Neutrophil (primary cell): ENCODE measurements at regions not wholly inside any gene's neighbourhood (a gene's known extent, or its start where the extent isn't known, plus 50 kb on each side); places are given as distances from the start of the nearest gene placed in this dataset.

Experiments
- H3K27ac ChIP-seq: fragments of 200-600 bp; sonication (generic); 2 replicates; pipeline ENCODE4 v1.5.1; 2016; ENCODE audit warnings: mild to moderate bottlenecking, moderate library complexity
- H3K27me3 ChIP-seq: fragments of 200-600 bp; sonication (generic); 2 replicates; pipeline ENCODE4 v1.6.0; 2016; ENCODE audit warnings: mild to moderate bottlenecking
- H3K36me3 ChIP-seq: fragments of 200-600 bp; sonication (generic); 2 replicates; pipeline ENCODE4 v1.5.1; 2017
- H3K4me1 ChIP-seq, 2 experiments: fragments of 200-600 bp in 1 of 2; sonication (generic) in 1 of 2; 1 replicate in 1 of 2; 2 replicates in 1 of 2; pipeline versions ENCODE4 v1.5.1 to v1.6.1; 2013 to 2016; ENCODE audit warnings: low read depth in 1 of 2, low read length in 1 of 2, mild to moderate bottlenecking in 1 of 2, moderate library complexity in 1 of 2; ENCODE audit not compliant: control insufficient read depth in 1 of 2, insufficient read depth in 1 of 2
- H3K4me3 ChIP-seq, 2 experiments: fragments of 200-600 bp in 1 of 2; sonication (generic) in 1 of 2; 1 replicate in 1 of 2; 2 replicates in 1 of 2; pipeline ENCODE4 v1.5.1; 2013 to 2016; ENCODE audit warnings: low read depth in 1 of 2, low read length in 1 of 2, mild to moderate bottlenecking in 1 of 2, moderate library complexity in 1 of 2
- H3K9me3 ChIP-seq: fragments of 200-600 bp; sonication (generic); 2 replicates; pipeline ENCODE4 v1.5.1; 2016
- TF ChIP-seq, protein P1 (sequence below): fragments of 200-600 bp; sonication (generic); IDR thresholded peaks from 2 replicates; pipeline ENCODE4 v1.5.1; 2016; ENCODE audit warnings: antibody characterized with exemption

DNA sequence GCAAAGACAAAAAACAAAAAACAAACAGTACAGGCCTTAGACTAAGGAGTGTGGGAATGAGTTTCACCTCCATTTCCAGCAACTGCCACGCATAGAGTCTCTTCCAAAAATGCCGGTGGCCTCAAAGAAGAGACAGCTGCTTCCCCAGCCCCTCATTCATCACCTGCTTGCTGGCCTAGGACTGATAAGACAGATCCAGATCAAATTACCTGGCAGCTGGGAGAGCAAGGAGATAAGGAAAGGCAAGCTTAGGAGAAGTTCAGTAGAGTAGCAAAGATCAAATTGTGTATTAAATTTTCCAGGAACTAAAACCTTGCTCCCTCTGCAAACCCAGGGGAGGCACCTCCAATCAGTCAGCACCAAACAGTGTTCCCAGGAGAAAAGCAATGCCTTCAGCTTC, 325.8 kb upstream of the CTNNB1 start:
- no peaks in the 10 kb centered on the region for H3K4me1 ChIP-seq

DNA sequence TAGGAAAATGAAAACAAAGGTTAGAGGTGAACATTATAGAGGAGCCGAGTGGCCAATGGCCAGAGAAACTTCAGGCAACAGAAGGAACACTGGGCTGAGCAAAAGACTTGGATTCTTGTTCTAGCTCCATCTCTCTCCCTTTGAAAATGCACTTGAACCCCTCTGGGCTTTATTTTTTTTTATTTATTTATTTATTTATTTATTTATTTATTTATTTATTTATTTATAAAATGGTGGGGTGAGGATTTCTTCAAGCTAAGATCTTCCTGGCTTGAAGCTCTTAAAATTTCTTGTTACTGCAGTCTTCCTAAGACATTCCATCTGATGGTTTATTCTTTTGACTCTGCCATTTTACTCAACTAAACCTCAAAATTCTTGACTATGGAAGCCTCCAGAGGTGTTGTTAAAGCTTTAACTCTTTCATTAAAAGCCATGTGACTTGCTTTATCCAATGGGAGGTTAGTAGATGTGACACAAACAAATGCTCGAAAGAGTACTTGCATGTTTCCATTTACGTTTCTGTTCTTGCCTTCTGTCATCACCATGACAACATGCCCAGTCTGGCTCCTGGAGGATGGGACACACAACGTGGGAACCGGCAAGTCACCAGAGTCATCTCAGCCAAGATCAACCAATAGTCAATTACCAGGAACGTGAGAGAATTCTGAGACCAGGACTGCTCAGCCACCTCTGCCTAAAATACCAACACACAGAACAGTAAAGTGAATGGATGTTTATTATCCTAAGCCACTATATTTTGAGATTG, 325.2 kb upstream of the CTNNB1 start:
- no peaks in the 10 kb centered on the region for H3K27me3 ChIP-seq
- no peaks in the 10 kb centered on the region for H3K4me1 ChIP-seq
- TF ChIP-seq, protein P1, sequence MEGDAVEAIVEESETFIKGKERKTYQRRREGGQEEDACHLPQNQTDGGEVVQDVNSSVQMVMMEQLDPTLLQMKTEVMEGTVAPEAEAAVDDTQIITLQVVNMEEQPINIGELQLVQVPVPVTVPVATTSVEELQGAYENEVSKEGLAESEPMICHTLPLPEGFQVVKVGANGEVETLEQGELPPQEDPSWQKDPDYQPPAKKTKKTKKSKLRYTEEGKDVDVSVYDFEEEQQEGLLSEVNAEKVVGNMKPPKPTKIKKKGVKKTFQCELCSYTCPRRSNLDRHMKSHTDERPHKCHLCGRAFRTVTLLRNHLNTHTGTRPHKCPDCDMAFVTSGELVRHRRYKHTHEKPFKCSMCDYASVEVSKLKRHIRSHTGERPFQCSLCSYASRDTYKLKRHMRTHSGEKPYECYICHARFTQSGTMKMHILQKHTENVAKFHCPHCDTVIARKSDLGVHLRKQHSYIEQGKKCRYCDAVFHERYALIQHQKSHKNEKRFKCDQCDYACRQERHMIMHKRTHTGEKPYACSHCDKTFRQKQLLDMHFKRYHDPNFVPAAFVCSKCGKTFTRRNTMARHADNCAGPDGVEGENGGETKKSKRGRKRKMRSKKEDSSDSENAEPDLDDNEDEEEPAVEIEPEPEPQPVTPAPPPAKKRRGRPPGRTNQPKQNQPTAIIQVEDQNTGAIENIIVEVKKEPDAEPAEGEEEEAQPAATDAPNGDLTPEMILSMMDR, result no peak
- no peak overlapping the region for H3K4me3 ChIP-seq
- no peaks in the 10 kb centered on the region for H3K9me3 ChIP-seq
- H3K27ac ChIP-seq, result no peak overlapping the region
- no peaks in the 10 kb centered on the region for H3K36me3 ChIP-seq

More for the DNA sequence above, 325.8 kb upstream of the CTNNB1 start:
- Histone ChIP-seq H3K4me3 (no peak overlapping the region), H3K36me3 (no peaks in the 10 kb centered on the region), H3K27ac (no peak overlapping the region), H3K27me3 (no peaks in the 10 kb centered on the region), H3K9me3 (no peaks in the 10 kb centered on the region)
- TF ChIP-seq, protein P1, result no peak

DNA sequence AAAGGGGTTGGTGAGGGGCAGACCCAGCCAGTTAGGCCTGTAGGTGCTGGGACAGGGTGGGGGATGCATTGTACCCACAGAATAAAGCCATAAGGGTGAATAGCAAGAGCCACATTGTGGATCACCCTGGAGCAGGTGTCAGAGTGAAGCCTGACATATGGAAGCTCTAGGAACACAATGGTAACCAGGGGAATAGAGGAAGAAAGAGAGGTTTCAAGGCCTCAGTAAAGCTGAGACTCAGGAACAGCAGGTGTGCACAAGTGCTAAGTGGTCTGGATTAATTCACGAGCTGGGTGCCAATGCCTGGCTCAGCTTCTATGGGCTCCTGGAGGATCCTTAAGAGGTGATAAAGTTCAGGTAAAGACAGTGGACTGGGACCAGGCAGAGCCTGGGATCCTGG, 323.7 kb upstream of the CTNNB1 start:
- H3K4me3 ChIP-seq, result no peak overlapping the region
- no peaks in the 10 kb centered on the region for H3K36me3 ChIP-seq
- no peaks in the 10 kb centered on the region for H3K9me3 ChIP-seq
- no peaks in the 10 kb centered on the region for H3K27me3 ChIP-seq
- TF ChIP-seq, protein P1, result no peak
- no peaks in the 10 kb centered on the region for H3K4me1 ChIP-seq
- no peak overlapping the region for H3K27ac ChIP-seq

DNA sequence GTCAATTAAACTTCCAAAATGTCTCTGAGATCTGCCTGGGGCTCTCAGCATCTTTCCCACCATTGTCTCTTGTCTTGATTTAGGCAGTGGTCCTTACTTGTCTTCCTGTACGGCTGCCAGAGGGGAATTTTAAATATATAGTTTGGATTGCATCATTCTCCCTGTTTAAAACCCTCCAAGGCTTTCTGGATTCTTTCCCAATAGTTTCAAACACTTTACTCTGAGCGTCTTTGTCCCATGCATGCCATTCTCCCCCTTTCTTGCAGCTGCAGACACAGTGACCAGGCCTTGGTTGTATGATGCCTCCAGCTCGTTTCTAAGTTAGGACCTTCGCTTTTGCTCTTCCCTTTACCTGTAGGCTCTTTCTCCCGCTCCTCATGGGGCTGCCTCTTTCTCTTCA, 323.3 kb upstream of the CTNNB1 start:
- H3K4me3 ChIP-seq, result no peak overlapping the region
- no peaks in the 10 kb centered on the region for H3K4me1 ChIP-seq
- H3K27ac ChIP-seq, result no peak overlapping the region
- no peaks in the 10 kb centered on the region for H3K9me3 ChIP-seq
- H3K36me3 ChIP-seq, result no peaks in the 10 kb centered on the region
- TF ChIP-seq, protein P1, result no peak
- H3K27me3 ChIP-seq, result no peaks in the 10 kb centered on the region

DNA sequence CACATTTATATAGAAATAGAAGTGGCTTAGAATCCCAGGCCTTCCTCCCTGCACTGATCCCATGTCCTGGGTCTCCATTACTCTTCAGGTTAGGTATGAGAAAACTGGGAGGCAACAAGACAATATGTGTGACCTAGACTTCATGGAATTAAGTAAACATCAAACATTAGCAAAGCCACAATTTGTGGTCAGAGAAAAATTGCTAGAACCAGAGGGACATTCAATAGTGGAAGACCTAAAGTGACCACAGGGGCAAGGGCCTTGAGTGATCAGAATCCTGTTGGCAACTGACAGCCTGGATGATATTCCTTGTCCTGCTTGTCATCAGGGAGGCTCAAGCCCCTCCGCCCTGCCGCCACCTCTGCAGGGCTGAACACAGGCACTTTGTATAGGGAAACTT, 322.8 kb upstream of the CTNNB1 start:
- TF ChIP-seq, protein P1, result no peak
- Histone ChIP-seq H3K4me1 (no peaks in the 10 kb centered on the region), H3K27ac (no peak overlapping the region), H3K27me3 (no peaks in the 10 kb centered on the region), H3K36me3 (no peaks in the 10 kb centered on the region), H3K4me3 (no peak overlapping the region), H3K9me3 (no peaks in the 10 kb centered on the region)
